SK-N-SH treated with all-trans-retinoic acid at 6 μM for 48 hours (cell line): ENCODE measurements at regions not wholly inside any gene's neighbourhood (a gene's known extent, or its start where the extent isn't known, plus 50 kb on each side); places are given as distances from the start of the nearest gene placed in this dataset.

ENCODE experiments used
- ATAC-seq: fragments of 200-7000 bp; cut with Tn5 transposase; 3 replicates; pipeline ENCODE4 v1.9.1; 2020; ENCODE audit warnings: mild to moderate bottlenecking, moderate library complexity
- CREB5 ChIP-seq: fragments of 250-450 bp; sonication (Bioruptor Pico); IDR thresholded peaks from 2 replicates; pipeline ENCODE4 v1.5.1; 2020; ENCODE audit warnings: low read depth, mild to moderate bottlenecking, moderate library complexity
- CSDC2 ChIP-seq: fragments of 250-450 bp; sonication (Bioruptor Pico); IDR thresholded peaks from 2 replicates; pipeline ENCODE4 v1.5.0; 2020; ENCODE audit warnings: mild to moderate bottlenecking, moderate library complexity
- ESRRG ChIP-seq: fragments of 250-450 bp; sonication (Bioruptor Pico); IDR thresholded peaks from 2 replicates; pipeline ENCODE4 v1.6.1; 2021; ENCODE audit warnings: mild to moderate bottlenecking
- OSR1 ChIP-seq: fragments of 250-450 bp; sonication (Bioruptor Pico); IDR thresholded peaks from 2 replicates; pipeline ENCODE4 v1.8.0; 2022; ENCODE audit warnings: moderate library complexity, mild to moderate bottlenecking, inconsistent platforms
- PATZ1 ChIP-seq: fragments of 250-450 bp; sonication (Bioruptor Pico); IDR thresholded peaks from 2 replicates; pipeline ENCODE4 v1.8.0; 2020; ENCODE audit warnings: mild to moderate bottlenecking, moderate library complexity, borderline replicate concordance
- POU6F1 ChIP-seq: fragments of 250-450 bp; sonication (Bioruptor Pico); IDR thresholded peaks from 2 replicates; pipeline ENCODE4 v1.8.0; 2021; ENCODE audit warnings: low read depth, mild to moderate bottlenecking, moderate library complexity, borderline replicate concordance
- PPARA ChIP-seq: fragments of 250-450 bp; sonication (Bioruptor Pico); IDR thresholded peaks from 2 replicates; pipeline ENCODE4 v1.5.0; 2020; ENCODE audit warnings: mild to moderate bottlenecking, borderline replicate concordance
- SNAI2 ChIP-seq: fragments of 250-450 bp; sonication (Bioruptor Pico); IDR thresholded peaks from 2 replicates; pipeline ENCODE4 v1.5.0; 2020; ENCODE audit warnings: mild to moderate bottlenecking, moderate library complexity
- TCF4 ChIP-seq: fragments of 250-450 bp; sonication (Bioruptor Pico); IDR thresholded peaks from 2 replicates; pipeline ENCODE4 v1.8.0; 2021; ENCODE audit warnings: mild to moderate bottlenecking, moderate library complexity, borderline replicate concordance
- TOX ChIP-seq: fragments of 250-450 bp; sonication (Bioruptor Pico); IDR thresholded peaks from 2 replicates; pipeline ENCODE4 v1.8.0; 2021; ENCODE audit warnings: mild to moderate bottlenecking, moderate library complexity, borderline replicate concordance
- TSHZ2 ChIP-seq: fragments of 250-450 bp; sonication (Bioruptor Pico); IDR thresholded peaks from 2 replicates; pipeline ENCODE4 v1.5.0; 2020; ENCODE audit warnings: mild to moderate bottlenecking, moderate library complexity
- ZC3H10 ChIP-seq: fragments of 250-450 bp; sonication (Bioruptor Pico); IDR thresholded peaks from 2 replicates; pipeline ENCODE4 v1.5.1; 2021; ENCODE audit warnings: mild to moderate bottlenecking, moderate library complexity
- ZFP3 ChIP-seq: fragments of 250-450 bp; sonication (Bioruptor Pico); IDR thresholded peaks from 2 replicates; pipeline ENCODE4 v1.5.0; 2020; ENCODE audit warnings: mild to moderate bottlenecking, moderate library complexity
- ZFP30 ChIP-seq: fragments of 450-650 bp; formaldehyde crosslinking; IDR thresholded peaks from 2 replicates; pipeline ENCODE4 v1.5.0; 2022; ENCODE audit warnings: mild to moderate bottlenecking, moderate library complexity
- ZNF565 ChIP-seq: fragments of 450-650 bp; formaldehyde crosslinking; conservative IDR thresholded peaks from 2 replicates; pipeline ENCODE4 v1.5.0; 2020; ENCODE audit warnings: low read depth, mild to moderate bottlenecking, moderate library complexity
- ZNF70 ChIP-seq: fragments of 450-650 bp; formaldehyde crosslinking; IDR thresholded peaks from 2 replicates; pipeline ENCODE4 v1.5.0; 2020; ENCODE audit warnings: mild to moderate bottlenecking, moderate library complexity
- ZNF8 ChIP-seq: fragments of 450-650 bp; formaldehyde crosslinking; IDR thresholded peaks from 2 replicates; pipeline ENCODE4 v1.5.0; 2020; ENCODE audit warnings: mild to moderate bottlenecking, moderate library complexity

GRCh38 chr21:24110846-24111245 is 1496.4 kb downstream of the MRPL39 start:
- TF ChIP-seq POU6F1 (CRISPR knock-in tag): no peak
- no peak for TF ChIP-seq ZC3H10 (CRISPR knock-in tag)
- TF ChIP-seq ZNF70 (CRISPR knock-in tag): no peak
- TF ChIP-seq ZNF8 (CRISPR knock-in tag): no peak
- TF ChIP-seq CREB5: no peak
- no peak for TF ChIP-seq PATZ1 (CRISPR knock-in tag)
- no peak for TF ChIP-seq ZNF565
- no peak for TF ChIP-seq ZFP30 (CRISPR knock-in tag)
- TF ChIP-seq TOX (CRISPR knock-in tag): no peak
- TF ChIP-seq ZFP3 (CRISPR knock-in tag): no peak
- TF ChIP-seq TCF4 (CRISPR knock-in tag): no peak
- ATAC-seq: no peak; the same call in 2 of the 3 replicates

- ATAC-seq: no peak
- TF ChIP-seq OSR1 (CRISPR knock-in tag) (no peak), CSDC2 (CRISPR knock-in tag) (no peak), ZNF565 (no peak), ESRRG (CRISPR knock-in tag) (no peak), CREB5 (no peak), TSHZ2 (no peak), ZNF70 (CRISPR knock-in tag) (no peak), PPARA (no peak), ZNF8 (CRISPR knock-in tag) (no peak)
- TF ChIP-seq, all 23 proteins: peak for 0
These were observed 1510.1 kb downstream of the MRPL39 start for GRCh38 chr21:24097181-24097580.

- no peak for ATAC-seq
- TF ChIP-seq ZFP30 (CRISPR knock-in tag) (no peak), POU6F1 (CRISPR knock-in tag) (no peak), CREB5 (no peak), SNAI2 (no peak), CSDC2 (CRISPR knock-in tag) (no peak)
These were observed 1510.6 kb downstream of the MRPL39 start for GRCh38 chr21:24096651-24097050.
